ENCODE measurements at regions not wholly inside any gene's neighbourhood (a gene's known extent, or its start where the extent isn't known, plus 50 kb on each side); places are given as distances from the start of the nearest gene placed in this dataset.

- DNase-seq (ENCODE audit: low read depth), result no peak
These were observed 518.7 kb downstream of the MCTP2 start for GRCh38 chr15:94749811-94750617.

- no peak for DNase-seq (ENCODE audit: low read depth)
These were observed 529.0 kb downstream of the MCTP2 start for GRCh38 chr15:94760348-94760747.

- DNase-seq (ENCODE audit: low read depth), result no peak
These were observed 530.2 kb downstream of the MCTP2 start for GRCh38 chr15:94761574-94761973.

- DNase-seq (ENCODE audit: low read depth), result no peak
These were observed 537.7 kb downstream of the MCTP2 start for GRCh38 chr15:94769089-94769488.

- DNase-seq (ENCODE audit: low read depth), result no peak
These were observed 538.8 kb downstream of the MCTP2 start for GRCh38 chr15:94770199-94770598.

- no peak for DNase-seq (ENCODE audit: low read depth)
These were observed 545.7 kb downstream of the MCTP2 start for GRCh38 chr15:94777037-94777436.

GRCh38 chr15:94778840-94779239 lies 547.5 kb downstream of the MCTP2 start:
- no peak for DNase-seq (ENCODE audit: low read depth)

- no peak for DNase-seq (ENCODE audit: low read depth)
These were observed 548.8 kb downstream of the MCTP2 start for GRCh38 chr15:94780166-94780565.

- no peak for DNase-seq (ENCODE audit: low read depth)
These were observed 553.7 kb downstream of the MCTP2 start for GRCh38 chr15:94785091-94785490.

- DNase-seq (ENCODE audit: low read depth), result no peak
These were observed 559.6 kb downstream of the MCTP2 start for GRCh38 chr15:94791008-94791407.

GRCh38 chr15:94791510-94791909 lies 560.1 kb downstream of the MCTP2 start:
- DNase-seq (ENCODE audit: low read depth), result no peak

- peak; percentile 13 for DNase-seq (ENCODE audit: low read depth)
These were observed 560.8 kb downstream of the MCTP2 start for GRCh38 chr15:94792196-94792595.

GRCh38 chr15:94793207-94793606 lies 561.8 kb downstream of the MCTP2 start:
- DNase-seq (ENCODE audit: low read depth), result no peak

- DNase-seq (ENCODE audit: low read depth), result peak; percentile 18
These were observed 562.3 kb downstream of the MCTP2 start for GRCh38 chr15:94793641-94794040.

GRCh38 chr15:94804613-94805012 lies 573.3 kb downstream of the MCTP2 start:
- DNase-seq (ENCODE audit: low read depth), result no peak

- no peak for DNase-seq (ENCODE audit: low read depth)
These were observed 583.9 kb downstream of the MCTP2 start for GRCh38 chr15:94815110-94815731.

GRCh38 chr15:94815914-94816313 lies 584.6 kb downstream of the MCTP2 start:
- no peak for DNase-seq (ENCODE audit: low read depth)

GRCh38 chr15:94829887-94830884 lies 598.8 kb downstream of the MCTP2 start:
- DNase-seq (ENCODE audit: low read depth), result no peak

- no peak for DNase-seq (ENCODE audit: low read depth)
These were observed 602.6 kb downstream of the MCTP2 start for GRCh38 chr15:94834000-94834399.

GRCh38 chr15:94834494-94834893 lies 603.1 kb downstream of the MCTP2 start:
- DNase-seq (ENCODE audit: low read depth), result no peak

- DNase-seq (ENCODE audit: low read depth), result no peak
These were observed 606.9 kb downstream of the MCTP2 start for GRCh38 chr15:94838281-94838680.

All from M059J (cell line).